ENCODE measurements at regions not wholly inside any gene's neighbourhood (a gene's known extent, or its start where the extent isn't known, plus 50 kb on each side); places are given as distances from the start of the nearest gene placed in this dataset.

DNA sequence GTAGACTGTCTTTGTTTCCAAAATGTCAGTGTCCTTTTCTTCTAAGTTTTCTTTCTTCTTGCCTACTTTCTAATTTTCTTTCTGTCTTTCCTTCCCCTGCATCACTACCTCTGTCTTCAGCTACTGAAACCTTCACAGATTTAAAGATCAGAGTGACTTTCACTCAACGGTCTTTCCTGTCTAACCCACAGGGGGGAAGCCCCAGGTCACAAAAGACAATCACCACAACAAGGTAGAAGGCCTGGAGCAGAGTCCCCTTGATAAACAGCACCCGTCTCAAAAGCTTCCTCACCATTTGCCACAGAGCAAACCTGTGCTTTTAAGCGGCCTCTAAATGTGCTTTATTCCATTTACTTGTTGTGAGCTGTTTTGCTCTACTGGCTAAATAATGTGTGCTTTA, 665.4 kb downstream of the BCL11A start:
- CTCF ChIA-PET, result no interaction called here
- POLR2A ChIA-PET, result no interaction called here
- in situ Hi-C loops (cut with HindIII; ENCODE audit: low pct_unique_long_range_greater_than_20kb, low sequenced_read_pairs), result no loop called here
- Histone ChIP-seq H3K36me3 (ENCODE audit: control insufficient read depth, insufficient read depth, low read length) (no peaks in the 10 kb centered on the region), H3K27me3 (ENCODE audit: control insufficient read depth, insufficient read depth, low read length) (peaks cover 3% of the 10 kb centered on the region; the same call in 1 of the 2 replicates), H3K4me3 (ENCODE audit: low read depth in 2 of 2, low read length in 2 of 2) (no peak overlapping the region), H3K27ac (ENCODE audit: low read length) (no peak overlapping the region), H3K4me1 (ENCODE audit: control insufficient read depth, insufficient read depth, low read length) (no peaks in the 10 kb centered on the region), H3K9me3 (ENCODE audit: control insufficient read depth, insufficient read depth, low read depth, low read length) (no peaks in the 10 kb centered on the region)
- no peak for DNase-seq (ENCODE audit: low read depth, low spot score)
- ATAC-seq, result no peak
- intact Hi-C loops (cut with micrococcal nuclease; ENCODE audit: unreplicated experiment), result no loop called here
- TF ChIP-seq TCF7L2 (IDR thresholded peaks at IDR 0.05; ENCODE audit: low read depth, low read length), result no peak
- TF ChIP-seq POLR2AphosphoS5 (IDR thresholded peaks at IDR 0.05; ENCODE audit: low read depth, low read length), result no peak
- no peak for TF ChIP-seq SIN3A (IDR thresholded peaks at IDR 0.05; ENCODE audit: borderline replicate concordance, insufficient read depth, low read depth, low read length)
- no peak for TF ChIP-seq REST (IDR thresholded peaks at IDR 0.05; ENCODE audit: insufficient read depth in 1 of 2, low read depth in 2 of 2, low read length in 1 of 2)
- TF ChIP-seq, protein P1, sequence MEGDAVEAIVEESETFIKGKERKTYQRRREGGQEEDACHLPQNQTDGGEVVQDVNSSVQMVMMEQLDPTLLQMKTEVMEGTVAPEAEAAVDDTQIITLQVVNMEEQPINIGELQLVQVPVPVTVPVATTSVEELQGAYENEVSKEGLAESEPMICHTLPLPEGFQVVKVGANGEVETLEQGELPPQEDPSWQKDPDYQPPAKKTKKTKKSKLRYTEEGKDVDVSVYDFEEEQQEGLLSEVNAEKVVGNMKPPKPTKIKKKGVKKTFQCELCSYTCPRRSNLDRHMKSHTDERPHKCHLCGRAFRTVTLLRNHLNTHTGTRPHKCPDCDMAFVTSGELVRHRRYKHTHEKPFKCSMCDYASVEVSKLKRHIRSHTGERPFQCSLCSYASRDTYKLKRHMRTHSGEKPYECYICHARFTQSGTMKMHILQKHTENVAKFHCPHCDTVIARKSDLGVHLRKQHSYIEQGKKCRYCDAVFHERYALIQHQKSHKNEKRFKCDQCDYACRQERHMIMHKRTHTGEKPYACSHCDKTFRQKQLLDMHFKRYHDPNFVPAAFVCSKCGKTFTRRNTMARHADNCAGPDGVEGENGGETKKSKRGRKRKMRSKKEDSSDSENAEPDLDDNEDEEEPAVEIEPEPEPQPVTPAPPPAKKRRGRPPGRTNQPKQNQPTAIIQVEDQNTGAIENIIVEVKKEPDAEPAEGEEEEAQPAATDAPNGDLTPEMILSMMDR (IDR thresholded peaks at IDR 0.05), result no peak
- no TSS peak for BruUV-seq (replicated peaks)

DNA sequence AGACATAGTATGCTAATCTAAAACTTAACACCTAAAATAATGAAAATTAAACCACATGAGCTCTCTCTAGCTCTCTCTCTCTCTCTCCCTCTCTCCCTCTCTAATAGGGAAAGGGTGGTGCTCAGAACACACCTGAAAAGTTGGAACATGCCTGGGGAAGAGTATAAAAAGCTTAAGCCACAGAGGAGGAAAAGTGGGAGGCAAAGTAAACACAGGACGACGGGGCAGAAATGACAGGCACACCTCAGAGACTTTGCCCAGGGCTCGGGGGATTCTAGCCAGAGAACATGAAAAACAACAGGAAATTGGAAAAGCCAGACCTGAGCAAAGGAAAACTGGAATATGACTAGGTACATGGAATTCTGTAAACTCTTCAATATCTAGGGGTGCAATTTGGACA, 666.1 kb downstream of the BCL11A start:
- peaks cover 3% of the 10 kb centered on the region; the same call in 1 of the 2 replicates for H3K27me3 ChIP-seq (ENCODE audit: control insufficient read depth, insufficient read depth, low read length)
- ChIA-PET POLR2A (no interaction called here), CTCF (no interaction called here)
- no peaks in the 10 kb centered on the region for H3K36me3 ChIP-seq (ENCODE audit: control insufficient read depth, insufficient read depth, low read length)
- DNase-seq (ENCODE audit: low read depth, low spot score) (no peak), ATAC-seq (no peak)
- H3K4me3 ChIP-seq (ENCODE audit: low read depth in 2 of 2, low read length in 2 of 2), result no peak overlapping the region
- no peak overlapping the region for H3K27ac ChIP-seq (ENCODE audit: low read length)
- intact Hi-C loops (cut with micrococcal nuclease; ENCODE audit: unreplicated experiment), result no loop called here
- no peaks in the 10 kb centered on the region for H3K4me1 ChIP-seq (ENCODE audit: control insufficient read depth, insufficient read depth, low read length)
- TF ChIP-seq POLR2AphosphoS5 (IDR thresholded peaks at IDR 0.05; ENCODE audit: low read depth, low read length), result no peak
- no peak for TF ChIP-seq TCF7L2 (IDR thresholded peaks at IDR 0.05; ENCODE audit: low read depth, low read length)
- no peak for TF ChIP-seq SIN3A (IDR thresholded peaks at IDR 0.05; ENCODE audit: borderline replicate concordance, insufficient read depth, low read depth, low read length)
- TF ChIP-seq, protein P1 (IDR thresholded peaks at IDR 0.05), result no peak
- TF ChIP-seq REST (IDR thresholded peaks at IDR 0.05; ENCODE audit: insufficient read depth in 1 of 2, low read depth in 2 of 2, low read length in 1 of 2), result no peak
- H3K9me3 ChIP-seq (ENCODE audit: control insufficient read depth, insufficient read depth, low read depth, low read length), result no peaks in the 10 kb centered on the region
- BruUV-seq (replicated peaks), result no TSS peak
- in situ Hi-C loops (cut with HindIII; ENCODE audit: low pct_unique_long_range_greater_than_20kb, low sequenced_read_pairs), result no loop called here
